Upper lobe of left lung (tissue), 4 donors: ENCODE measurements at regions not wholly inside any gene's neighbourhood (a gene's known extent, or its start where the extent isn't known, plus 50 kb on each side); places are given as distances from the start of the nearest gene placed in this dataset.

Experiments used
- CTCF ChIP-seq, 6 experiments: fragments of 450-650 bp in 4 of 6; fragments of 200-600 bp in 2 of 6; sonication (generic) in 2 of 6; IDR thresholded peaks; one replicate each; pipeline ENCODE4 v1.5.1; 2016 to 2019; ENCODE audit warnings: antibody characterized with exemption in 6 of 6
- POLR2A ChIP-seq, 4 donors: fragments of 450-650 bp; IDR thresholded peaks; one replicate each; pipeline ENCODE4 v1.5.1; 2016 to 2017; ENCODE audit warnings: antibody characterized with exemption in 4 of 4, mild to moderate bottlenecking in 2 of 4

- TF ChIP-seq CTCF (IDR thresholded peaks at IDR 0.05) (no peak), POLR2A (IDR thresholded peaks at IDR 0.05) (no peak)
Measured at GRCh38 chr12:97907504-97907903, 444.9 kb downstream of the RMST start.
